IMR-90 (cell line): ENCODE measurements at regions not wholly inside any gene's neighbourhood (a gene's known extent, or its start where the extent isn't known, plus 50 kb on each side); places are given as distances from the start of the nearest gene placed in this dataset.

Experiments
- ATAC-seq: fragments of 200-7000 bp; cut with Tn5 transposase; 2 replicates; pipeline ENCODE4 v1.9.1; 2020; ENCODE audit warnings: low read depth, mild to moderate bottlenecking, moderate library complexity
- BruUV-seq: library from RNA; stranded (reverse); fragments of 400-500 nt; replicated peaks from 2 replicates; lab custom pipeline; 2021; lab: Mats Ljungman, UMichigan
- CTCF ChIA-PET: fragments of 300-600 bp; formaldehyde crosslinking; extraction: SDS; loops from one replicate; lab custom pipeline; 2021; ENCODE audit warnings: antibody characterized with exemption; lab: Yijun Ruan, JAX
- POLR2A ChIA-PET: fragments of 300-600 bp; sonication (Branson Sonifier 250); formaldehyde crosslinking; loops from one replicate; lab custom pipeline; 2022; ENCODE audit warnings: antibody characterized with exemption; ENCODE audit not compliant: unreplicated experiment; lab: Charles Lee
- DNase-seq: peaks from one replicate; pipeline ENCODE4 v3.0.0; 2013
- H2AFZ ChIP-seq: replicated peaks from 2 replicates; pipeline ENCODE3; 2013; ENCODE audit warnings: low read length, mild to moderate bottlenecking; ENCODE audit not compliant: poor library complexity
- H2AK5ac ChIP-seq: 2 replicates; pipeline ENCODE4 v1.6.1; 2013; ENCODE audit warnings: low read depth, low read length, inconsistent platforms
- H2AK9ac ChIP-seq: replicated peaks from 2 replicates; pipeline ENCODE3; 2013; ENCODE audit warnings: mild to moderate bottlenecking, low read depth, low read length, moderate library complexity; ENCODE audit not compliant: poor library complexity
- H2BK120ac ChIP-seq: 2 replicates; pipeline ENCODE4 v1.6.1; 2013; ENCODE audit warnings: low read depth, low read length, inconsistent platforms
- H2BK15ac ChIP-seq: 3 replicates; pipeline ENCODE4 v1.6.1; 2013; ENCODE audit warnings: low read depth, low read length, inconsistent platforms
- H2BK20ac ChIP-seq: 2 replicates; pipeline ENCODE4 v1.6.1; 2013; ENCODE audit warnings: low read depth, mild to moderate bottlenecking, inconsistent platforms, low read length, moderate library complexity
- H2BK5ac ChIP-seq: 2 replicates; pipeline ENCODE4 v1.6.1; 2013; ENCODE audit warnings: mild to moderate bottlenecking, low read depth, low read length, inconsistent platforms; ENCODE audit not compliant: poor library complexity, severe bottlenecking
- H3K14ac ChIP-seq: replicated peaks from 2 replicates; pipeline ENCODE4 v1.6.1; 2013; ENCODE audit warnings: low read depth, low read length, inconsistent platforms
- H3K18ac ChIP-seq: 2 replicates; pipeline ENCODE4 v1.6.1; 2013; ENCODE audit warnings: low read depth, low read length, control low read depth
- H3K23ac ChIP-seq: 2 replicates; pipeline ENCODE4 v1.6.1; 2013; ENCODE audit warnings: low read depth, low read length, inconsistent platforms
- H3K27ac ChIP-seq: 2 replicates; pipeline ENCODE4 v1.5.1; 2013; ENCODE audit warnings: mild to moderate bottlenecking, control low read depth, low read length; ENCODE audit not compliant: insufficient read depth
- H3K27me3 ChIP-seq: 2 replicates; pipeline ENCODE4 v1.6.1; 2013; ENCODE audit warnings: low read length; ENCODE audit not compliant: control insufficient read depth, insufficient read depth
- H3K36me3 ChIP-seq: 2 replicates; pipeline ENCODE4 v1.6.1; 2013; ENCODE audit warnings: low read length, mixed read lengths; ENCODE audit not compliant: control insufficient read depth, insufficient read depth
- H3K4ac ChIP-seq: 2 replicates; pipeline ENCODE4 v1.6.1; 2013; ENCODE audit warnings: low read depth, low read length, inconsistent platforms
- H3K4me1 ChIP-seq: 2 replicates; pipeline ENCODE4 v1.6.1; 2013; ENCODE audit warnings: low read length, mixed read lengths; ENCODE audit not compliant: control insufficient read depth, insufficient read depth
- H3K4me2 ChIP-seq: 2 replicates; pipeline ENCODE4 v1.6.1; 2013; ENCODE audit warnings: low read depth, mild to moderate bottlenecking, control low read depth, low read length, moderate library complexity
- H3K4me3 ChIP-seq: 2 replicates; pipeline ENCODE4 v1.5.1; 2013; ENCODE audit warnings: low read depth, mild to moderate bottlenecking, control low read depth, low read length, moderate library complexity; ENCODE audit not compliant: insufficient read depth
- H3K56ac ChIP-seq: 2 replicates; pipeline ENCODE4 v1.6.1; 2013; ENCODE audit warnings: low read length, inconsistent platforms; ENCODE audit not compliant: insufficient read depth; ENCODE audit errors: extremely low read depth
- H3K79me1 ChIP-seq, 2 experiments: 2 replicates each; pipeline ENCODE4 v1.6.1; 2013; ENCODE audit warnings: low read length in 2 of 2, inconsistent platforms in 1 of 2, low read depth in 1 of 2
- H3K9ac ChIP-seq: 2 replicates; pipeline ENCODE4 v1.6.1; 2013; ENCODE audit warnings: low read depth, low read length, control low read depth
- H3K9me1 ChIP-seq: 2 replicates; pipeline ENCODE4 v1.6.1; 2013; ENCODE audit warnings: low read length, inconsistent platforms; ENCODE audit not compliant: insufficient read depth
- H3K9me3 ChIP-seq: 2 replicates; pipeline ENCODE4 v1.6.1; 2013; ENCODE audit warnings: low read length; ENCODE audit not compliant: control insufficient read depth, insufficient read depth
- H4K20me1 ChIP-seq: 2 replicates; pipeline ENCODE4 v1.6.1; 2013; ENCODE audit warnings: low read length, inconsistent platforms; ENCODE audit not compliant: insufficient read depth
- H4K5ac ChIP-seq: 2 replicates; pipeline ENCODE4 v1.6.1; 2013; ENCODE audit warnings: mild to moderate bottlenecking, low read depth, low read length, control low read depth
- H4K8ac ChIP-seq, 2 experiments: 2 replicates each; pipeline ENCODE4 v1.6.1; 2013; ENCODE audit warnings: low read depth in 2 of 2, low read length in 2 of 2, control low read depth in 1 of 2, inconsistent platforms in 1 of 2
- H4K91ac ChIP-seq: 2 replicates; pipeline ENCODE4 v1.6.1; 2013; ENCODE audit warnings: low read depth, low read length, inconsistent platforms; ENCODE audit not compliant: insufficient read depth
- BHLHE40 ChIP-seq: fragments of 150-350 bp; IDR thresholded peaks from 2 replicates; pipeline ENCODE4 v1.6.1; 2016; ENCODE audit warnings: mild to moderate bottlenecking, low read depth, low read length
- CEBPB ChIP-seq: IDR thresholded peaks from 2 replicates; pipeline ENCODE4 v1.6.1; 2012; ENCODE audit warnings: low read depth, low read length, improper control_type of control experiment
- CHD1 ChIP-seq: IDR thresholded peaks from 2 replicates; pipeline ENCODE4 v1.6.1; 2012; ENCODE audit warnings: low read depth, low read length, improper control_type of control experiment
- FOS ChIP-seq: fragments of 150-350 bp; IDR thresholded peaks from 2 replicates; pipeline ENCODE4 v1.6.1; 2016; ENCODE audit warnings: low read depth, low read length
- MAFK ChIP-seq: IDR thresholded peaks from 2 replicates; pipeline ENCODE4 v1.6.1; 2012; ENCODE audit warnings: low read depth, low read length, improper control_type of control experiment
- MAZ ChIP-seq: IDR thresholded peaks from 2 replicates; pipeline ENCODE4 v1.6.1; 2012; ENCODE audit warnings: low read depth, mild to moderate bottlenecking, low read length, improper control_type of control experiment, moderate library complexity, borderline replicate concordance
- MXI1 ChIP-seq: IDR thresholded peaks from 2 replicates; pipeline ENCODE4 v1.6.1; 2012; ENCODE audit warnings: low read depth, mild to moderate bottlenecking, low read length, moderate library complexity, borderline replicate concordance
- NFE2L2 ChIP-seq: fragments of 150-350 bp; IDR thresholded peaks from 2 replicates; pipeline ENCODE4 v1.6.1; 2016; ENCODE audit warnings: low read depth, mild to moderate bottlenecking, low read length
- POLR2A ChIP-seq: IDR thresholded peaks from 2 replicates; pipeline ENCODE4 v1.6.1; 2012; ENCODE audit warnings: mild to moderate bottlenecking, low read depth, low read length
- RAD21 ChIP-seq: IDR thresholded peaks from 2 replicates; pipeline ENCODE4 v1.6.1; 2012; ENCODE audit warnings: low read length, improper control_type of control experiment
- RCOR1 ChIP-seq: IDR thresholded peaks from 2 replicates; pipeline ENCODE4 v1.6.1; 2012; ENCODE audit warnings: mild to moderate bottlenecking, low read length, improper control_type of control experiment; ENCODE audit not compliant: insufficient replicate concordance
- RFX5 ChIP-seq: IDR thresholded peaks from 2 replicates; pipeline ENCODE4 v1.8.0; 2012; ENCODE audit warnings: low read depth, mild to moderate bottlenecking, low read length, moderate library complexity
- SMC3 ChIP-seq: fragments of 150-350 bp; IDR thresholded peaks from 2 replicates; pipeline ENCODE4 v1.6.1; 2016; ENCODE audit warnings: low read depth, mild to moderate bottlenecking, antibody characterized with exemption, low read length, moderate library complexity
- USF2 ChIP-seq: fragments of 150-350 bp; IDR thresholded peaks from 2 replicates; pipeline ENCODE4 v1.6.1; 2017; ENCODE audit warnings: mild to moderate bottlenecking, antibody characterized with exemption, low read length, low read depth
- WGBS, 2 experiments: methylation state at CpG; one replicate each; pipeline versions ENCODE4 v1.1.5 to v1.1.7; 2013; ENCODE audit warnings: missing lambda C conversion rate in 2 of 2; ENCODE audit not compliant: insufficient read length in 1 of 2; ENCODE audit errors: extremely low coverage in 2 of 2; 5-methylcytosine and 5-hydroxymethylcytosine counted together
- dilution Hi-C: fragments of 300-500 bp; cut with HindIII; formaldehyde crosslinking; loops from one replicate; pipeline ENCODE4 v1.14.3; 2018; ENCODE audit warnings: low sequenced_read_pairs; ENCODE audit not compliant: unreplicated experiment
- in situ Hi-C: fragments of 300-500 bp; cut with MboI; formaldehyde crosslinking; loops from 3 replicates; pipeline ENCODE4 v1.14.3; 2019; ENCODE audit warnings: low sequenced_read_pairs, inconsistent platforms, mixed read lengths
- intact Hi-C: fragments of 100-400 bp; cut with micrococcal nuclease; formaldehyde crosslinking; loops from 2 replicates; pipeline ENCODE4 v1.10.0; 2022
- TF ChIP-seq, protein P1 (sequence below): conservative IDR thresholded peaks from 2 replicates; pipeline ENCODE4 v1.5.1; 2012; ENCODE audit warnings: mild to moderate bottlenecking, low read depth, low read length, improper control_type of control experiment
- TF ChIP-seq, protein P2 (sequence below): fragments of 150-350 bp; IDR thresholded peaks from 2 replicates; pipeline ENCODE4 v1.6.1; 2016; ENCODE audit warnings: low read depth, mild to moderate bottlenecking, low read length, moderate library complexity, borderline replicate concordance

DNA sequence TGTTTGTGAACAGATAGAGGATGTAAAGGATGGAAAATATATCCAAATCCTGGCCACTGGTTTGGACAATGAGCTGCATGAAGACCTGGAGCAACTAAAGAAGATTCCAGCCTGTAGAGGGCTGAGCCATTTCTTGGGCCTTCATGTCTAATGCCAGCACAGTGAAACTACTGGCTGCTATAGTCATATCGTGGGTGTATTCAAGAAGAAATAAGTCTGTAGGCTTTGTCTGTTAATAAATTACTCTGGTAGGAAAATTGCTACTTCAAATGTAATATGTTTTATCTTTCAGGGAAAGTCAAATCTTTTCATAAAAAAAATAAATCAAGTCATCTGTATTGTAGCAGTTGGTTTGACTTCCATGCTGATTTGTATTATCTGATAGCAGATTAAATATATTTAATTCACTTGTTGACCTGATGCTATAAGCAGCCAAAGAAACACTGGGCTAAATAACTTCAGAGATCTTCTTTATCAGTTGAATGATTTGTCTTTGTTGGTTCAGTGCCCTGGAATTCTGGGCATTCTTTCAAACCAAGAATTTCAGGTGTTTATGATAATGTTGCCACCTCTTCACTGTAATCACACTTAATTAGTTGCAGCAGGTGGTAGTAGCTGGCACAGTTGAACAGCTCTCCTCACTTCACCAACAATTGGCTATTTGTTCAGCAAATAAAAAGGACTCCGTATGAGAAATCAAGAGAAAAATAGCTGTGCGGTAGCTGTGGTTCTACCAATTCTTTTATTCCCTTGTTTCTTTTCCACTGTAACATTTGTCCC lies 1109.5 kb downstream of the NSUN3 start:
- in situ Hi-C loops (no loop called here), intact Hi-C loops (no loop called here), dilution Hi-C loops (no loop called here)
- H3K4ac ChIP-seq, result no peak overlapping the region
- BruUV-seq, result no TSS peak
- no peak overlapping the region for H2BK20ac ChIP-seq
- no peaks in the 10 kb centered on the region for H3K4me1 ChIP-seq
- POLR2A ChIA-PET, result no interaction called here
- no peaks in the 10 kb centered on the region for H4K20me1 ChIP-seq
- H3K79me1 ChIP-seq, result no peaks in the 10 kb centered on the region
- H4K91ac ChIP-seq, result no peak overlapping the region
- TF ChIP-seq USF2 (no peak), MXI1 (no peak), SMC3 (no peak), MAZ (no peak), POLR2A (no peak), RFX5 (no peak), RCOR1 (no peak), CHD1 (no peak), NFE2L2 (no peak), CEBPB (no peak), RAD21 (no peak), FOS (no peak), BHLHE40 (no peak), MAFK (no peak)
- TF ChIP-seq, protein P1, sequence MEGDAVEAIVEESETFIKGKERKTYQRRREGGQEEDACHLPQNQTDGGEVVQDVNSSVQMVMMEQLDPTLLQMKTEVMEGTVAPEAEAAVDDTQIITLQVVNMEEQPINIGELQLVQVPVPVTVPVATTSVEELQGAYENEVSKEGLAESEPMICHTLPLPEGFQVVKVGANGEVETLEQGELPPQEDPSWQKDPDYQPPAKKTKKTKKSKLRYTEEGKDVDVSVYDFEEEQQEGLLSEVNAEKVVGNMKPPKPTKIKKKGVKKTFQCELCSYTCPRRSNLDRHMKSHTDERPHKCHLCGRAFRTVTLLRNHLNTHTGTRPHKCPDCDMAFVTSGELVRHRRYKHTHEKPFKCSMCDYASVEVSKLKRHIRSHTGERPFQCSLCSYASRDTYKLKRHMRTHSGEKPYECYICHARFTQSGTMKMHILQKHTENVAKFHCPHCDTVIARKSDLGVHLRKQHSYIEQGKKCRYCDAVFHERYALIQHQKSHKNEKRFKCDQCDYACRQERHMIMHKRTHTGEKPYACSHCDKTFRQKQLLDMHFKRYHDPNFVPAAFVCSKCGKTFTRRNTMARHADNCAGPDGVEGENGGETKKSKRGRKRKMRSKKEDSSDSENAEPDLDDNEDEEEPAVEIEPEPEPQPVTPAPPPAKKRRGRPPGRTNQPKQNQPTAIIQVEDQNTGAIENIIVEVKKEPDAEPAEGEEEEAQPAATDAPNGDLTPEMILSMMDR, result no peak
- TF ChIP-seq, protein P2, sequence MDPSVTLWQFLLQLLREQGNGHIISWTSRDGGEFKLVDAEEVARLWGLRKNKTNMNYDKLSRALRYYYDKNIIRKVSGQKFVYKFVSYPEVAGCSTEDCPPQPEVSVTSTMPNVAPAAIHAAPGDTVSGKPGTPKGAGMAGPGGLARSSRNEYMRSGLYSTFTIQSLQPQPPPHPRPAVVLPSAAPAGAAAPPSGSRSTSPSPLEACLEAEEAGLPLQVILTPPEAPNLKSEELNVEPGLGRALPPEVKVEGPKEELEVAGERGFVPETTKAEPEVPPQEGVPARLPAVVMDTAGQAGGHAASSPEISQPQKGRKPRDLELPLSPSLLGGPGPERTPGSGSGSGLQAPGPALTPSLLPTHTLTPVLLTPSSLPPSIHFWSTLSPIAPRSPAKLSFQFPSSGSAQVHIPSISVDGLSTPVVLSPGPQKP, result no peak
- H3K27ac ChIP-seq, result no peak overlapping the region
- no peak overlapping the region for H3K9ac ChIP-seq
- no peak overlapping the region for H4K8ac ChIP-seq
- no peak overlapping the region for H3K18ac ChIP-seq
- H4K5ac ChIP-seq, result no peak overlapping the region
- H2BK120ac ChIP-seq, result no peak overlapping the region
- H3K23ac ChIP-seq, result no peak overlapping the region
- H2BK5ac ChIP-seq, result no peak overlapping the region
- H2AK9ac ChIP-seq, result no peak overlapping the region
- H3K4me2 ChIP-seq, result no peak overlapping the region
- no peak for DNase-seq
- no peak overlapping the region for H3K4me3 ChIP-seq
- H3K56ac ChIP-seq, result no peak overlapping the region
- H3K14ac ChIP-seq, result no peak overlapping the region
- no peak overlapping the region for H2BK15ac ChIP-seq
- peaks cover 2% of the 10 kb centered on the region; the same call in 1 of the 2 replicates for H3K9me3 ChIP-seq
- H3K27me3 ChIP-seq, result no peaks in the 10 kb centered on the region
- H2AK5ac ChIP-seq, result no peak overlapping the region
- no peak for ATAC-seq
- no peaks in the 10 kb centered on the region for H3K36me3 ChIP-seq
- H3K9me1 ChIP-seq, result no peaks in the 10 kb centered on the region
- no peak overlapping the region for H2AFZ ChIP-seq
- CTCF ChIA-PET, result no interaction called here
- no CpG with 5 or more reads among the region's 3 CpGs for WGBS, 2 experiments
